Gastrocnemius medialis (tissue), 4 donors: ENCODE measurements at regions not wholly inside any gene's neighbourhood (a gene's known extent, or its start where the extent isn't known, plus 50 kb on each side); places are given as distances from the start of the nearest gene placed in this dataset.

Experiments
- POLR2A ChIP-seq, 2 donors: fragments of 450-650 bp; IDR thresholded peaks; one replicate each; pipeline ENCODE4 v1.6.1; 2017; ENCODE audit warnings: antibody characterized with exemption in 2 of 2, mild to moderate bottlenecking in 2 of 2, moderate library complexity in 2 of 2
- TF ChIP-seq, protein P1 (sequence below), 5 experiments: fragments of 450-650 bp in 3 of 5; fragments of 200-600 bp in 2 of 5; sonication (generic) in 2 of 5; IDR thresholded peaks in 4 of 5; conservative IDR thresholded peaks in 1 of 5; 1 replicate in 4 of 5; 2 replicates in 1 of 5; pipeline ENCODE4 v1.5.1; 2016 to 2019; ENCODE audit warnings: antibody characterized with exemption in 5 of 5, mild to moderate bottlenecking in 3 of 5, moderate library complexity in 3 of 5

DNA sequence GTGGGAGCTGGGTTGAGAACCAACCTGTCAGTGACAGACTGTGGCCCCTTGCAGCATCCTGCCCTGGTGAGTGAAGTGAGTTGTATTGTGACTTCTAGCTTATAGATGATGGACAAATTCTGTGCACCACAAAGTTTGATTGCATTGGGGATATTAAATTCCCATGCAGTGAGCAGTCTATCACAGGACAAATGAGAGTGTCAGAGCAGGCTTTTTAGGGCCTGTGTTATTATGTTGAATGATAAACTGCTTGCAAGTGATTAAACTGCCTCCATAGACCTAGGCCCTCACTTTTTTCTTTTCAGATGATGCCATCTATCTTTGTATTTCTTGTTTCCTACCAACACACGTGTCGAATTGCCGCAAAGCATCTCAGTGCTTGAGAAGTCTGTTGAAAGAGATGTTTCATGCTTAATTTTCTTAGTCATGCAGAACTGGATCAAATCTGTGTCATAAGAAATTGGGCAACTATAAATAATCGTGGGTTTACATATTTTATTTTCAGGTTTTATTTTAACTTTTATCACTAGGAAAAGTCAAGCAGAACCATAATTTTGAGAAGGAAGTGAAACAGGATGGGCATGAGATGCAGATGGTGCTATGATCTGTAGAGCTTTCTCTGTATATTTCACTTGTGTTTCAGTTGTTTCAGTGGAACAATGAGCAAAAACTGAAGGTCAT lies 199.2 kb downstream of the S1PR1 start:
- TF ChIP-seq, protein P1, sequence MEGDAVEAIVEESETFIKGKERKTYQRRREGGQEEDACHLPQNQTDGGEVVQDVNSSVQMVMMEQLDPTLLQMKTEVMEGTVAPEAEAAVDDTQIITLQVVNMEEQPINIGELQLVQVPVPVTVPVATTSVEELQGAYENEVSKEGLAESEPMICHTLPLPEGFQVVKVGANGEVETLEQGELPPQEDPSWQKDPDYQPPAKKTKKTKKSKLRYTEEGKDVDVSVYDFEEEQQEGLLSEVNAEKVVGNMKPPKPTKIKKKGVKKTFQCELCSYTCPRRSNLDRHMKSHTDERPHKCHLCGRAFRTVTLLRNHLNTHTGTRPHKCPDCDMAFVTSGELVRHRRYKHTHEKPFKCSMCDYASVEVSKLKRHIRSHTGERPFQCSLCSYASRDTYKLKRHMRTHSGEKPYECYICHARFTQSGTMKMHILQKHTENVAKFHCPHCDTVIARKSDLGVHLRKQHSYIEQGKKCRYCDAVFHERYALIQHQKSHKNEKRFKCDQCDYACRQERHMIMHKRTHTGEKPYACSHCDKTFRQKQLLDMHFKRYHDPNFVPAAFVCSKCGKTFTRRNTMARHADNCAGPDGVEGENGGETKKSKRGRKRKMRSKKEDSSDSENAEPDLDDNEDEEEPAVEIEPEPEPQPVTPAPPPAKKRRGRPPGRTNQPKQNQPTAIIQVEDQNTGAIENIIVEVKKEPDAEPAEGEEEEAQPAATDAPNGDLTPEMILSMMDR (IDR thresholded peaks at IDR 0.05 in 4 of 5, conservative IDR thresholded peaks at IDR 0.05 in 1 of 5), result no peak
- no peak for TF ChIP-seq POLR2A (IDR thresholded peaks at IDR 0.05)
